GM19455 (cell line): ENCODE measurements at regions not wholly inside any gene's neighbourhood (a gene's known extent, or its start where the extent isn't known, plus 50 kb on each side); places are given as distances from the start of the nearest gene placed in this dataset.
"Not testable (repeated sequence)": the region's sequence is repeated elsewhere in the genome, so short reads cannot be mapped to it uniquely, and the experiment has no call there.

Experiments
- ATAC-seq: cut with Tn5 transposase; IDR thresholded peaks from one replicate; pipeline ENCODE4 v1.9.1; 2021; ENCODE audit not compliant: unreplicated experiment

DNA sequence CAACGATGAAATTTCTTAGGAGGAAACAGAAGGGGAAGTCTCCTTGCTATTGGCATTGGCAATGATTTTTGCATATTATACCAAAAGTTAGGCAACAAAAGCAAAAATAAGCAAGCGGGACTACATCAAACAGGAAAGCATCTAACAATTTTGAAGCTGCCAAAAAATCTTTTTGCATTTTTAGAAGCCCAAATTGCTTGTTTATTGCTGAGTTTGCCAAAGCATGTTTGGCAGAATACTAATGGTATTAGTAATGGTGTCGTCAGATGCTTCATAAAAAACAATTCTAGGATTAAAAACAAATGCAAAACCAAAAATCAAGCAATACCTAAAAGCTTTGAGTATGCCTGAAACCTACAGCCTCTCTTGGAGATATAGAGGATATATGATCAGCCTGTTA is 80.0 kb downstream of the GALR1 start:
- no peak for ATAC-seq

DNA sequence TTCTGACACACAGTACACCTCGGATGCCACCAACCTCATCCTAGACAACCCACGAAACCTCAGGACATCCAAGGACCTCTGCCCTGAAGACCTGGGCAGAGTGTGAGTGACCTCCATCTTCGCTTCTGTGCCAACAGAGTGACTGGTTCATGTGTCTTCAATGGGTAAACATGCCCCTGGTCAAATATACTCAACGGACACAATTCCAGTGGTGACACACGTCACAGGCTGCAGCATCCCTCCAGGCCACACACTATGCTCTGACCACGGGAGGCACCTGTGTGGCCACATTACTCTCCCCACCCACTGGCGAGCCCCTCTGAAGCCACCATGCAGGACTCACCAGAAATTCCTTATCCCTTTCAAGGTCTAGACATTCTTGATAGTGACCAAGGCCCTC is 85.2 kb downstream of the GALR1 start:
- ATAC-seq = no peak

DNA sequence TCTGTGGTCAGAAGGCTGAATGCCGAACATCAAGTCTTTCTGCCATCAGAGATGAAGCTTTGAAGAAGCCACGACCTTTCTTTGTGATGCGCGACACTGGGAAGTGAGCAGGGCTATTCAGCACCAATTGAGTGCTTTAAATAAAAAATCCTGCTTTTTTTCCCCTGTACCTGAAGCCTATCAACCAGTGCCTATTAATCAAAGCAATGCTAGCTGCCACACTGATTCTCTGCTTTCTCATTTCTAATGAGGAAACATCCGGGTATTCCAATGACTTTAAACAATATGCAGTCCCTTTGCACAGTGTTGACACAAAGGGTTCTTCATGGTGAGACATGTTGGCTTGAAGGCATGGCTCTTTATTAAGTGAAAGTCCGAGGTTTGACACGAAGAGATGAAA is 88.0 kb downstream of the GALR1 start:
- ATAC-seq = no peak

- no peak for ATAC-seq
Observed at GRCh38 chr18:77339093-77339492, 89.4 kb downstream of the GALR1 start.

- ATAC-seq = no peak
Observed at GRCh38 chr18:77339623-77340022, 90.0 kb downstream of the GALR1 start.

DNA sequence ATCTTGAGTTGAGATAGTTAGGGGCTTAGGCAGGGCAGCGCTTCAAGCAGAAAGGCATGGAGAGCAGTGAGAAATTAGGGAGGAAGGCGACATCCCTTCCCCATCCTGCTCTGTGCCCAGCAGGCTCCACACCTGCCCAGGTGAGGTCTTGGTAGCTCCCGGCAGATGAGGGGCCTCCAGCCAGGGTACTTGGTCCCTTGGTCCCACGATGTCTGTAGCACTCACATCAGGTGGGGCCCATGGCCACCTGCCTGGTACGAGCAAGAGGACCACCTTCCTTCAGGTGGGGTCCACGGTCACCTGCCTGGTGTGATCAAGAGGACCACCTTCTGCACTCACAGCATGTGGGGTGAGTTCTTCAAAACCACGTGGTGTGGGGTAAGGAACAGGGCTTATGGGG is 91.2 kb downstream of the GALR1 start:
- no peak for ATAC-seq

DNA sequence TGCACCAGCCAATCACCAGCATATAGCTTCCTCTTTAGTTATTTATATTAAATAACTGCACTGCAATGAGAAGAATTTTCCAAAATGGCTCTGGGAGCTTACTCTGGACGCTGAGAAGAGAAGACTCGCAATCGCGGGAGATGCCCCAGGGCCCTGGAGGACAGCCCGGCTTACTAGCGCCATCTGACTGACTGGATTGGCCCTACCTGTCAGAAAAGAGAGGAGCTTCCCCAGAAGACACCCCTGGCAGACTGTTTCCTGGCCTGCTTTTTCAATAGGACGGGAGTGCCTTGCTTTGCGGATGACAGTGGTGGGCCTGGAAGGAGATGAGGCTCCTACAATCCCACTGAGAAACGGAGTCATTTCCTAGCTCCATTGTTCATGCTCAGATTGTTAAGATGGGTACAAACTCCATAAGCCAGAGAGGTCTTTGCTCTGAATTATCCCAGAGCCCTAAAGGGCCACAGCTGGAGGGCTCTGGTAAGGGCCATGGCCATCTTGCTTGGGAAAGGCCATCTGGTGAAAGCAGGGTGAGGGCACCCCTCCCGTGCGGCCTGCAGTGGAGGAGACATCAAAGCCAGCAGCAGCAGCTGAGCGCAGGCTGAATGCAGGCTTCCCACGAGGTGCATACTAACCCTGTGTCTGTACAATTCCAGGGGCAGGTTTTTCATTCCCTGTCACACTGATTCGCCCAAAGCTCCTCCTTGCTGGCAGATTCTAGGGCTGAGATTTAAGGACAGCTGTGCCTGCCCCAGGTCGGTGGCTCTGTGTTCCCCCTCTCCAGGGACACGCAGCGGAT is 92.1 kb downstream of the GALR1 start:
- no peak for ATAC-seq

DNA sequence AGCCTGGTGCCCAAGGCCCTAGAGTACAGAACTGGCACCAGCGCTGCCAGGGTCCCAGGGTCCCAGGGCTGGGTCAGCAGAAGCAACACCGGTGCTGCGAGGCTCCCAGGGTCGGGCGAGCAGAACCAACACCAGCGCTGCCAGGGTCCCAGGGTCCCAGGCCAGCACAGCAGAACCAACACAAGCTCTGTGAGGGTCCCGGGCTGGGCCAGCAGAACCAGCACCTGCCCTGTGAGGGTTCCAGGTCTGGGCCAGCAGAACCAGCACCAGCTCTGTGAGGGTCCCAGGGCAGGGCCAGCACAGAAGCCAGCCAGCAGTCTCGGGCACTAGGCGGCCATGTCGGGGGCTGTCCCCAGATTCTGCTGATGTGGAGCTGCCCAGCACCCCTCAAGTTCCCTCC is 93.1 kb downstream of the GALR1 start:
- no peak for ATAC-seq

DNA sequence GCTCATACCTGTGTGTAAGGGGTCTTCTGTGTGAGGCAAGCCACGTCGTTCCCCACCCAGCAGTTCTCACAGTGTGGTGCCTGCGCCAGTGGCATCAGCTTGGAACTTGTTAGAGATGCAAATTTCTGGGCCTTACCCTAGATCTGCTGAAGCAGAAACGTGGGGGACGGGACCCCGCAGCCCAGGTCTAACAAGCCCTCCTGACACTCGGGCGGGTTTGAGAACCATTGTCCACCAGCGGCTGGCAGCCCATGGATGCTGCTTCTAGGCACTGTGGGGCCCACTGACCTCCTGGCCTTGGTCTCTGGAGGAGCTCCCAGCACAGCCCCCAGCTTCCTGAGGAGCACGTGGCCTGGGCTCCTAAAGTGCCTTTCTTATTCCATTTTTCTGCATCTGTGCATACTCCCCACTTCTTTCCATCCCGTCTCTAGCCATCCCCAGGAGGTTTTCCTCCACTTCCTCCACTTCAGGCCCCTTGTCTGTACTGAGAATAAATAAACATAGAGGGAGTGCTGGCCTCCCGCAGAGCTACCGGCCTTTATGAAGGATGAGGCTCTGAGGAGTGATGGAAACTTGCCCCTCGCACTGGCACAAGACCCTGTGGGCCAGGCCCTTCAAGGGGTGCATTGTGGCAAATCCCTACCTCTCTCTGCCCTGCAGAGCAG is 94.3 kb downstream of the GALR1 start:
- ATAC-seq = no peak

GRCh38 chr18:77344786-77345500 is 95.3 kb downstream of the GALR1 start:
- no peak for ATAC-seq

GRCh38 chr18:77346208-77346810 is 96.7 kb downstream of the GALR1 start:
- ATAC-seq = no peak

DNA sequence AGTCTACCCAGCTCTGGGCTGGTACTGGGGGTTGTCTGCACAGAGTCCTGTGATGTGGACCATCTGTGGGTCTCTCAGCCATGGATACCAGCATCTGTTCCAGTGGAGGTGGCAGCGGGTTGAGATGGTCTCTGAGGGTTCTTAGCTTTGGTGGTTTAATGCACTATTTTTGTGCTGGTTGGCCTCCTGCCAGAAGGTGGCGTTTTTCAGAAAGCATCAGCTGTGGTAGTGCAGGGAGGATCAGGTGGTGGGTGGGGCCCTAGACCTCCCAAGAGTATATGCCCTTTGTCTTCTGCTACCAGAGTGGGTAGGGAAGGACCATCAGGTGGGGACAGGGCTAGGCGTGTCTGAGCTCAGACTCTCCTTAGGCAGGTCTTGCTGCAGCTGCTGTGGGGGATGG is 103.7 kb downstream of the GALR1 start:
- ATAC-seq = not testable (repeated sequence)

GRCh38 chr18:77359561-77360314 is 110.1 kb downstream of the GALR1 start:
- ATAC-seq = no peak

- no peak for ATAC-seq
Observed at GRCh38 chr18:77360315-77361190, 110.9 kb downstream of the GALR1 start.

DNA sequence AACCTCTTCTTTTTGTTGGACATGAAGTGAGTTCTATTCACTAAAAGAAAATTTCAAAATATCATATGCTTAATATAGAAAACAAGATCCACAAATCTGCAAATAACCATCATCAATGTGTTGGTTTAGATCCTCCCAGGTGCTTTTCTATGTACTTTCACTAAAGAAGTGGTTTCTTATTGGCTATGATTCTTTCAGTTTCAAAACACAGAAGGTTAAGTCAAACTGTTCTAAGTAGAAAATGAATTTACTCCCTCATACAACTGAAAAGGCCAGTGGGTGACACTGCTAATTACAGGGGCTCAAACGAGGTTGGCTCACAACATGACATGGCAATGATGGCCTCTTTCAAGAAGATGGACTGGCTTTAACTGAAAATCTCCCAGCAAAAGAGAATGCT is 111.7 kb downstream of the GALR1 start:
- no peak for ATAC-seq

GRCh38 chr18:77365667-77366066 is 116.0 kb downstream of the GALR1 start:
- no peak for ATAC-seq

DNA sequence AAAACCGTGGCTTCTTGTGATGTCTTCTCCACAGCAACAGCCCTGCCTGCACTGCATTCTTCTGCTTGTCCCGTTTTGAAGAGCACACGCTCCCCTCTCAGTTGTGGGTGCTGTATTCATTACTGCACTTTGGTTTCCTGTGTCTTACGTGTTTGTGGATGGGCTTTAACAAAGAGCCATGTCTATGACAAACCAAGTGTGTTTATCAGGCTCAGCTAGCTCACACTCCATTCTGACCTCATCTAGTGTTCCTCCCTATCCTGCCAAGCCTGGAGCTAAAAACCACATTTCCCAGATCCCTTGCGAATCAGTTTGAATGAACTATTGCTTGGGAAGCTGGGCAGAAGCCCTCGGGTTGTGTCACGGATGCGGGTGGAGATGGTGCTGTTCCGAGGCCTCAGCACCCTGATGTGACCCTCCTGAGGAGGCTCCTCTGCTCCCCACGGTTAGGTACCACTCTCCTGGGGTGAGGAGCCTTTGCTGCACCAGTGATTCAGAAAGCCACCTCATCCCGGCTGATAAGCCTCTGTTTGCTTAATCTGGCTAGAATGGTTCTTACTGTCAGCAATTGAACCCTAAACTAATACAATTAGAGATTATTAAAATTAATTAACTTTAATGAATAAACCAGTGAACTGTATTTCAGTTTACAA is 116.5 kb downstream of the GALR1 start:
- no peak for ATAC-seq

DNA sequence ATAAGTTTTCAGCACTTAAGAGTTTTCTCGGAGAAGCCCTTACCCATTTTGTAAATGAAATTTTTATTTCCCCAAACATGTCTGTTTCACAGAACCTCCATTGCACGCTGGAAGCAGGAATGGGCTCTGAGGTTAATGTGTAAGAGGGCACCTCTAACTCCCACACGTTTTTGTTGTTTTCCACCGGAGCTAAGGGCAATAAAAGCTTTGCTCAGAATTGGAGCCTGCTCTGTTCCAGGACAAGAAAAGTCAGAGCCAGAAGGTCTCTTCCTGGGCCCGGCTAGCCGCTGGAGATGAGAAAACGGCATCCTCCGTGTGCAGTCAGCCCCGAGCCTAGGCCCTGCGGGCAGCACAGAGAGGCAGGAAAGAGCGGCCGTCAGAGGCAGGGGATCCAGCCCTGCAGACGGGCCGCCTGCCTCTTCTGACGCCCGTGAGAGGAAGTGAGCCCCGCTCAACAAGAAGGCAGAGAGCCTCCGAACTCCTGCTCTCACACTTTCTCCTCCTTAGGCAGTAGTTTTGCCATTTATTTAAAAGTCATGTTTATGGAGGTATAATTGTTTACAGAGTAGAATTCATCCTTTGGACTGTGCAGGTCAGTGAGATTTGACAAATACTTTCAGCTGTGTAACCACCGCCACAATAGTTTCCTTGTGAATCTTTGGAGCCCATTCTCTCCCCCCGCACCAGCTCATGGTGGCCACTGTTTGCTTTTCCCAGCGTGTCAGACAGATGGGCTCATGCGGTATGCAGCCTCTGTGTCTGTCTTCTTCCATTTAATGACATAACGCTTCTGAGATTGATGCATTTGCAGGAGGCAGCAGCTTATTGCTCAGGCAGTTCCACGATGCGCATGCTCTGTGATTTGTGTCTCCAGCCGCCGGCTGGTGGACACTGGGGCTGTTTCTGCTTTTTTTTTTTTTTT is 117.3 kb downstream of the GALR1 start:
- ATAC-seq = no peak
